Kidney (tissue), 13 donors: ENCODE measurements at regions not wholly inside any gene's neighbourhood (a gene's known extent, or its start where the extent isn't known, plus 50 kb on each side); places are given as distances from the start of the nearest gene placed in this dataset.

Experiments used
- DNase-seq, 5 donors: peaks; one replicate each; pipeline ENCODE4 v3.0.0-alpha.2; 2013 to 2020
- FAIRE-seq: peaks from 2 replicates; lab custom pipeline; 2012; peaks lifted over from hg19 to GRCh38; lab: Jason Lieb, UNC
- H3K27ac ChIP-seq, 2 donors: one replicate each; pipeline ENCODE4 v1.7.0; 2013; ENCODE audit warnings: low read depth in 2 of 2, low read length in 2 of 2, inconsistent platforms in 1 of 2
- H3K27me3 ChIP-seq: one replicate; pipeline ENCODE4 v1.7.1; 2013; ENCODE audit warnings: low read length, inconsistent platforms; ENCODE audit not compliant: control insufficient read depth, insufficient read depth
- H3K36me3 ChIP-seq, 3 donors: one replicate each; pipeline versions ENCODE4 v1.7.0 to v1.7.1; 2013; ENCODE audit warnings: low read length in 3 of 3, control low read depth in 1 of 3, inconsistent platforms in 1 of 3; ENCODE audit not compliant: insufficient read depth in 3 of 3, control insufficient read depth in 2 of 3
- H3K4me1 ChIP-seq, 3 donors: one replicate each; pipeline versions ENCODE4 v1.7.0 to v1.7.1; 2013; ENCODE audit warnings: low read length in 3 of 3, inconsistent platforms in 1 of 3, low read depth in 1 of 3; ENCODE audit not compliant: control insufficient read depth in 2 of 3, insufficient read depth in 2 of 3
- H3K4me3 ChIP-seq, 3 donors: one replicate each; pipeline versions ENCODE4 v1.7.0 to v1.8.1; 2013; ENCODE audit warnings: low read length in 3 of 3, control low read depth in 1 of 3, inconsistent platforms in 1 of 3
- H3K9ac ChIP-seq, 3 donors: one replicate each; pipeline versions ENCODE4 v1.7.0 to v1.7.1; 2013; ENCODE audit warnings: low read length in 3 of 3, control low read depth in 1 of 3, inconsistent platforms in 1 of 3
- H3K9me3 ChIP-seq, 3 donors: one replicate each; pipeline versions ENCODE4 v1.7.0 to v1.7.1; 2013; ENCODE audit warnings: low read length in 3 of 3, control low read depth in 1 of 3, inconsistent platforms in 1 of 3; ENCODE audit not compliant: control insufficient read depth in 2 of 3, insufficient read depth in 1 of 3
- CTCF ChIP-seq: IDR thresholded peaks from 3 replicates; pipeline ENCODE4 v1.5.1; 2012; ENCODE audit warnings: mild to moderate bottlenecking, moderate library complexity, borderline replicate concordance; ENCODE audit not compliant: insufficient read depth; ENCODE audit errors: extremely low read depth
- intact Hi-C: fragments of 100-400 bp; cut with DNase I; formaldehyde crosslinking; loops from one replicate; pipeline ENCODE4 v1.11.1; 2022
- donor health status: control.
- donor health status: control.
- donor health status: control.
- donor health status: control.
- donor health status: control.
- donor health status: DM: yes; HTN: yes; CAD: no.
- donor health status: Normal renal cell carcinoma (clear cell type).

- Histone ChIP-seq H3K36me3 (no peaks in the 10 kb centered on the region), H3K27me3 (no peaks in the 10 kb centered on the region), H3K27ac (no peak overlapping the region), H3K9ac (no peak overlapping the region), H3K4me3 (no peak overlapping the region), H3K9me3 (no peaks in the 10 kb centered on the region), H3K4me1 (peaks cover 0 to 17% (median 14%) of the 10 kb centered on the region in 3 donors)
- DNase-seq (no peak), FAIRE-seq (no peak)
- intact Hi-C loops = no loop called here
- TF ChIP-seq CTCF = no peak
These were observed 99.1 kb upstream of the CIBAR2 start for GRCh38 chr16:85211271-85211801.

- DNase-seq = peak in 1 of 5 donors; percentile 8
- Histone ChIP-seq H3K36me3 (no peaks in the 10 kb centered on the region), H3K4me3 (no peak overlapping the region), H3K27ac (no peak overlapping the region), H3K27me3 (no peaks in the 10 kb centered on the region), H3K9me3 (no peaks in the 10 kb centered on the region), H3K9ac (no peak overlapping the region), H3K4me1 (peaks cover 0 to 14% (median 12%) of the 10 kb centered on the region in 3 donors)
- no peak for TF ChIP-seq CTCF
- intact Hi-C loops = no loop called here
- no peak for FAIRE-seq
These were observed 101.8 kb upstream of the CIBAR2 start for GRCh38 chr16:85213926-85214675.

GRCh38 chr16:85215478-85216118 lies 103.3 kb upstream of the CIBAR2 start:
- no peak for TF ChIP-seq CTCF
- DNase-seq = no peak
- H3K9me3 ChIP-seq = no peaks in the 10 kb centered on the region
- intact Hi-C loops = no loop called here
- no peak overlapping the region for H3K9ac ChIP-seq
- no peak for FAIRE-seq
- no peak overlapping the region for H3K27ac ChIP-seq
- no peak overlapping the region for H3K4me3 ChIP-seq
- H3K27me3 ChIP-seq = no peaks in the 10 kb centered on the region
- H3K4me1 ChIP-seq = peaks cover 1 to 16% (median 13%) of the 10 kb centered on the region in 3 donors
- H3K36me3 ChIP-seq = no peaks in the 10 kb centered on the region
